HEK293 (cell line): ENCODE measurements at regions not wholly inside any gene's neighbourhood (a gene's known extent, or its start where the extent isn't known, plus 50 kb on each side); places are given as distances from the start of the nearest gene placed in this dataset.

ENCODE experiments used
- CTCF ChIA-PET: fragments of 350-600 bp; formaldehyde crosslinking; extraction: SDS; loops from one replicate; lab custom pipeline; 2021; ENCODE audit warnings: antibody characterized with exemption; lab: Yijun Ruan, JAX
- POLR2A ChIA-PET: fragments of 300-600 bp; formaldehyde crosslinking; extraction: SDS; loops from one replicate; lab custom pipeline; 2020; ENCODE audit warnings: antibody characterized with exemption, inconsistent platforms; lab: Yijun Ruan, JAX
- H3K27ac ChIP-seq: fragments of 200-500 bp; sonication (Bioruptor generic); 2 replicates; pipeline ENCODE4 v1.5.1; 2014; ENCODE audit warnings: low read depth, low read length, control low read depth, inconsistent platforms; ENCODE audit errors: extremely low read depth
- H3K36me3 ChIP-seq, 2 experiments: fragments of 200-500 bp in 1 of 2; sonication (Bioruptor generic) in 1 of 2; 1 replicate in 1 of 2; 2 replicates in 1 of 2; pipeline ENCODE4 v1.5.1; 2014 to 2017; ENCODE audit warnings: inconsistent platforms in 2 of 2, low read length in 2 of 2; ENCODE audit not compliant: control insufficient read depth in 2 of 2, insufficient read depth in 1 of 2
- H3K4me1 ChIP-seq: fragments of 200-500 bp; sonication (Bioruptor generic); 2 replicates; pipeline ENCODE4 v1.5.1; 2014; ENCODE audit warnings: mild to moderate bottlenecking, low read length, inconsistent platforms; ENCODE audit not compliant: control insufficient read depth, insufficient read depth
- H3K4me3 ChIP-seq: 2 replicates; pipeline ENCODE4 v1.5.1; 2011; ENCODE audit warnings: low read depth, mild to moderate bottlenecking, control low read depth, low read length, moderate library complexity
- H3K9me3 ChIP-seq: fragments of 200-500 bp; sonication (Bioruptor generic); 2 replicates; pipeline ENCODE4 v1.5.1; 2014; ENCODE audit warnings: low read depth, low read length, inconsistent platforms; ENCODE audit not compliant: control insufficient read depth, insufficient read depth
- GLI2 ChIP-seq: fragments of 450-650 bp; formaldehyde crosslinking; IDR thresholded peaks from 2 replicates; pipeline ENCODE4; 2017; ENCODE audit warnings: missing biosample characterization, missing genetic modification characterization, low read depth, borderline replicate concordance
- KLF16 ChIP-seq: fragments of 450-650 bp; formaldehyde crosslinking; IDR thresholded peaks from 2 replicates; pipeline ENCODE4 v1.5.1; 2017; ENCODE audit warnings: missing biosample characterization, missing genetic modification characterization
- OVOL3 ChIP-seq: fragments of 450-650 bp; formaldehyde crosslinking; IDR thresholded peaks from 2 replicates; pipeline ENCODE4 v1.5.1; 2016; ENCODE audit warnings: missing biosample characterization, missing genetic modification characterization
- RBAK ChIP-seq: fragments of 450-650 bp; formaldehyde crosslinking; IDR thresholded peaks from 2 replicates; pipeline ENCODE4 v1.5.1; 2016; ENCODE audit warnings: missing biosample characterization, missing genetic modification characterization
- ZBTB10 ChIP-seq: fragments of 450-650 bp; formaldehyde crosslinking; IDR thresholded peaks from 2 replicates; pipeline ENCODE4 v1.5.1; 2016; ENCODE audit warnings: missing biosample characterization, missing genetic modification characterization
- ZBTB6 ChIP-seq: fragments of 450-650 bp; formaldehyde crosslinking; IDR thresholded peaks from 2 replicates; pipeline ENCODE4 v1.5.1; 2017; ENCODE audit warnings: missing biosample characterization, missing genetic modification characterization
- ZBTB7A ChIP-seq: fragments of 450-650 bp; formaldehyde crosslinking; IDR thresholded peaks from 2 replicates; pipeline ENCODE4 v1.5.1; 2016; ENCODE audit warnings: low read depth, missing biosample characterization, missing genetic modification characterization
- ZFP69B ChIP-seq: fragments of 450-650 bp; formaldehyde crosslinking; IDR thresholded peaks from 2 replicates; pipeline ENCODE4 v1.5.1; 2016; ENCODE audit warnings: missing biosample characterization, missing genetic modification characterization
- ZIC2 ChIP-seq: fragments of 450-650 bp; formaldehyde crosslinking; IDR thresholded peaks from 2 replicates; pipeline ENCODE4 v1.5.1; 2016; ENCODE audit warnings: missing biosample characterization, missing genetic modification characterization
- ZNF221 ChIP-seq: fragments of 450-650 bp; formaldehyde crosslinking; IDR thresholded peaks from 2 replicates; pipeline ENCODE4 v1.5.1; 2017; ENCODE audit warnings: missing biosample characterization, missing genetic modification characterization, borderline replicate concordance
- ZNF239 ChIP-seq: fragments of 450-650 bp; formaldehyde crosslinking; IDR thresholded peaks from 2 replicates; pipeline ENCODE4 v1.5.1; 2016; ENCODE audit warnings: missing biosample characterization, missing genetic modification characterization
- ZNF335 ChIP-seq: fragments of 450-650 bp; formaldehyde crosslinking; conservative IDR thresholded peaks from 2 replicates; pipeline ENCODE4 v1.5.1; 2016; ENCODE audit warnings: missing biosample characterization, missing genetic modification characterization
- ZNF488 ChIP-seq: fragments of 450-650 bp; formaldehyde crosslinking; IDR thresholded peaks from 2 replicates; pipeline ENCODE4 v1.5.1; 2016; ENCODE audit warnings: missing biosample characterization, missing genetic modification characterization
- ZNF548 ChIP-seq: fragments of 450-650 bp; formaldehyde crosslinking; IDR thresholded peaks from 2 replicates; pipeline ENCODE4 v1.5.1; 2016; ENCODE audit warnings: missing biosample characterization, missing genetic modification characterization
- ZNF664 ChIP-seq: fragments of 450-650 bp; formaldehyde crosslinking; IDR thresholded peaks from 2 replicates; pipeline ENCODE4 v1.5.1; 2016; ENCODE audit warnings: missing biosample characterization, missing genetic modification characterization
- ZNF701 ChIP-seq: fragments of 450-650 bp; formaldehyde crosslinking; IDR thresholded peaks from 2 replicates; pipeline ENCODE4 v1.5.1; 2016; ENCODE audit warnings: missing biosample characterization, missing genetic modification characterization
- ZNF777 ChIP-seq: fragments of 450-650 bp; formaldehyde crosslinking; IDR thresholded peaks from 2 replicates; pipeline ENCODE4 v1.5.1; 2017; ENCODE audit warnings: missing biosample characterization, missing genetic modification characterization, borderline replicate concordance
- TF ChIP-seq, protein P1 (sequence below): fragments of 450-650 bp; formaldehyde crosslinking; IDR thresholded peaks from 2 replicates; pipeline ENCODE4 v1.5.1; 2016; ENCODE audit warnings: missing biosample characterization, missing genetic modification characterization
- TF ChIP-seq, protein P2 (sequence below): fragments of 450-650 bp; formaldehyde crosslinking; IDR thresholded peaks from 2 replicates; pipeline ENCODE4 v1.5.1; 2016; ENCODE audit warnings: missing biosample characterization, missing genetic modification characterization
- TF ChIP-seq, protein P3 (sequence below): fragments of 450-650 bp; formaldehyde crosslinking; optimal IDR thresholded peaks from 2 replicates; pipeline ENCODE3; 2016; ENCODE audit warnings: missing biosample characterization, mild to moderate bottlenecking, missing genetic modification characterization

DNA sequence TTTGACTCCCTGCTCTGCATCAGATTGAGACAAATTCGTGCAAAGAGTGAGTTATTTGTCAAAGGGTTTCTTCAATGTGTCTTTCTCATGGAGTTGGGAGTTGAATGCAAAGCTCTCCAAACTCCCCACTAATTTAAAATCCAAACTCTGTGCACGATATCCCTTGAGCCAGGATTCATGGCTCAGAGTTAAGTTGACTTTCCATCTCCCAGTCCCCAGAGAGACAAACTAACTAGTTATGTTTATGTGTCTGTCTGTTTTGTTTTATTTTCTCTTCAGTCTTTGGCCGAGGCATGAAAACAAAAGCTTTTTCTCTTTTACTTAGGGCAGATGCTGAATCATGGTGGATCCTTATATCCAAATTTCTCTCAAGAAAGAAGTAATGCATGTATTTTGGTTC is 570.0 kb upstream of the CDH5 start:
- ChIA-PET CTCF (no interaction called here), POLR2A (no interaction called here)
- Histone ChIP-seq H3K36me3 (no peaks in the 10 kb centered on the region), H3K4me3 (no peak overlapping the region), H3K9me3 (no peaks in the 10 kb centered on the region), H3K4me1 (no peaks in the 10 kb centered on the region), H3K27ac (no peak overlapping the region)
- TF ChIP-seq ZIC2 (tag by site-specific recombination) = no peak
- no peak for TF ChIP-seq OVOL3
- TF ChIP-seq ZNF239 = no peak

- TF ChIP-seq ZFP69B (tag by site-specific recombination) (no peak), ZNF548 (tag by site-specific recombination) (no peak), ZNF664 (tag by site-specific recombination) (no peak), KLF16 (tag by site-specific recombination) (no peak), ZNF701 (tag by site-specific recombination) (no peak), GLI2 (no peak), ZNF221 (no peak), RBAK (tag by site-specific recombination) (no peak), ZNF488 (tag by site-specific recombination) (no peak)
- TF ChIP-seq, protein P1, sequence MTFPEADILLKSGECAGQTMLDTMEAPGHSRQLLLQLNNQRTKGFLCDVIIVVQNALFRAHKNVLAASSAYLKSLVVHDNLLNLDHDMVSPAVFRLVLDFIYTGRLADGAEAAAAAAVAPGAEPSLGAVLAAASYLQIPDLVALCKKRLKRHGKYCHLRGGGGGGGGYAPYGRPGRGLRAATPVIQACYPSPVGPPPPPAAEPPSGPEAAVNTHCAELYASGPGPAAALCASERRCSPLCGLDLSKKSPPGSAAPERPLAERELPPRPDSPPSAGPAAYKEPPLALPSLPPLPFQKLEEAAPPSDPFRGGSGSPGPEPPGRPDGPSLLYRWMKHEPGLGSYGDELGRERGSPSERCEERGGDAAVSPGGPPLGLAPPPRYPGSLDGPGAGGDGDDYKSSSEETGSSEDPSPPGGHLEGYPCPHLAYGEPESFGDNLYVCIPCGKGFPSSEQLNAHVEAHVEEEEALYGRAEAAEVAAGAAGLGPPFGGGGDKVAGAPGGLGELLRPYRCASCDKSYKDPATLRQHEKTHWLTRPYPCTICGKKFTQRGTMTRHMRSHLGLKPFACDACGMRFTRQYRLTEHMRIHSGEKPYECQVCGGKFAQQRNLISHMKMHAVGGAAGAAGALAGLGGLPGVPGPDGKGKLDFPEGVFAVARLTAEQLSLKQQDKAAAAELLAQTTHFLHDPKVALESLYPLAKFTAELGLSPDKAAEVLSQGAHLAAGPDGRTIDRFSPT = no peak
- no peaks in the 10 kb centered on the region for H3K4me1 ChIP-seq
- H3K27ac ChIP-seq = no peak overlapping the region
- POLR2A ChIA-PET = no interaction called here
- H3K36me3 ChIP-seq = no peaks in the 10 kb centered on the region
- CTCF ChIA-PET = no interaction called here
- no peak overlapping the region for H3K4me3 ChIP-seq
- no peaks in the 10 kb centered on the region for H3K9me3 ChIP-seq
These were observed 571.5 kb upstream of the CDH5 start for GRCh38 chr16:65794973-65795372.

DNA sequence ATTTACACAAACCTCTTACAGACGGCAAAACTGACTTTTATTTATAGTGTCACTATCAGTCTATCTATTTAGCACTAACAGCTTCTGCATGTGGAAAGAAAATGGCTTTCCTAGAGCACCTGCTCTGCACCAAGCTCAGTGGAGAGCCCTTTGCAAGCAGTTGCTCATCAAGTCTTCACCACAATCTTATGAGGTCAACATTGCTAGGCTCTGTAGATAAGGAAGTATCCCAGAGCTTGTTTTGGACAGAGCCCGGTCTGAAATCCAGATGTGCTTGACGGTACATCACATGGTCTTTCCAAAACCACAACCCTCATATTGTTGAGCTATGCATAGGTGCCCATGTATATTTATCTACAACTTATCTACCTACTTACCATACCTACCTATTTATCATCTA is 572.7 kb upstream of the CDH5 start:
- H3K4me3 ChIP-seq = no peak overlapping the region
- TF ChIP-seq RBAK (tag by site-specific recombination) = no peak
- TF ChIP-seq, all 188 proteins: peak for 0
- H3K9me3 ChIP-seq = no peaks in the 10 kb centered on the region
- no peaks in the 10 kb centered on the region for H3K36me3 ChIP-seq
- H3K27ac ChIP-seq = no peak overlapping the region
- H3K4me1 ChIP-seq = no peaks in the 10 kb centered on the region
- ChIA-PET CTCF (interaction anchor here (0.7 kb wide), 1 partner anchor 271 kb away, joined by 3 read pairs; no protein-coding TSS in a partner anchor), POLR2A (no interaction called here)

DNA sequence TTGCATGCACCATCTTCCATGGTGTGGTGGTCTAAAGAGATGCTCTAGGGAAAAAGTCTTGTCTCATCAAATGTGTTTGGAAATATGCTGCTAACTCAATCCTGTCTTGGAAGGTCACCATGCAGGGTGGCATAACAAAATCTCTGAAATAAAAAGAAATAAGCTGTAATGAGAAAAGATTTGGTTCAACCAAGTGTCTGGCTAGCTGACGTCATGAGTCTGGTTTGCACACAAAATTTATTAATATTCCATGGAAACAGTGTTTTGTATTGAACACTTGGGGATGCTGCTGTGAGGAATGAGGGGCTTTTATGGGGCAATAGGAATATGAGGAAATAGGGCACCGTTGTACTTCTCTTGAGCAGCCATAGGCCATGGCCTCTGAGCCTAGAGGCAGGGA is 575.7 kb upstream of the CDH5 start:
- no peaks in the 10 kb centered on the region for H3K4me1 ChIP-seq
- H3K36me3 ChIP-seq = no peaks in the 10 kb centered on the region
- CTCF ChIA-PET = interaction anchor here (0.7 kb wide), 1 partner anchor 107 kb away, joined by 3 read pairs; no protein-coding TSS in a partner anchor
- POLR2A ChIA-PET = no interaction called here
- H3K27ac ChIP-seq = no peak overlapping the region
- no peaks in the 10 kb centered on the region for H3K9me3 ChIP-seq
- no peak overlapping the region for H3K4me3 ChIP-seq
- TF ChIP-seq ZBTB6 (tag by site-specific recombination) (no peak), ZNF335 (tag by site-specific recombination) (no peak), ZNF777 (tag by site-specific recombination) (no peak), OVOL3 (no peak), ZBTB10 (no peak), ZBTB7A (tag by site-specific recombination) (no peak), ZNF548 (tag by site-specific recombination) (no peak)
- TF ChIP-seq, protein P2, sequence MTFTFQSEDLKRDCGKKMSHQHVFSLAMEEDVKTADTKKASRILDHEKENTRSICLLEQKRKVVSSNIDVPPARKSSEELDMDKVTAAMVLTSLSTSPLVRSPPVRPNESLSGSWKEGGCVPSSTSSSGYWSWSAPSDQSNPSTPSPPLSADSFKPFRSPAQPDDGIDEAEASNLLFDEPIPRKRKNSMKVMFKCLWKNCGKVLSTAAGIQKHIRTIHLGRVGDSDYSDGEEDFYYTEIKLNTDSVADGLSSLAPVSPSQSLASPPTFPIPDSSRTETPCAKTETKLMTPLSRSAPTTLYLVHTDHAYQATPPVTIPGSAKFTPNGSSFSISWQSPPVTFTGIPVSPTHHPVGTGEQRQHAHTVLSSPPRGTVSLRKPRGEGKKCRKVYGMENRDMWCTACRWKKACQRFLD (tag by site-specific recombination) = no peak
- TF ChIP-seq, protein P3, sequence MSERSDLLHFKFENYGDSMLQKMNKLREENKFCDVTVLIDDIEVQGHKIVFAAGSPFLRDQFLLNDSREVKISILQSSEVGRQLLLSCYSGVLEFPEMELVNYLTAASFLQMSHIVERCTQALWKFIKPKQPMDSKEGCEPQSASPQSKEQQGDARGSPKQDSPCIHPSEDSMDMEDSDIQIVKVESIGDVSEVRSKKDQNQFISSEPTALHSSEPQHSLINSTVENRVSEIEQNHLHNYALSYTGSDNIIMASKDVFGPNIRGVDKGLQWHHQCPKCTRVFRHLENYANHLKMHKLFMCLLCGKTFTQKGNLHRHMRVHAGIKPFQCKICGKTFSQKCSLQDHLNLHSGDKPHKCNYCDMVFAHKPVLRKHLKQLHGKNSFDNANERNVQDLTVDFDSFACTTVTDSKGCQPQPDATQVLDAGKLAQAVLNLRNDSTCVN = no peak
